Fibroblast of skin of left biceps (primary cell): ENCODE measurements at regions not wholly inside any gene's neighbourhood (a gene's known extent, or its start where the extent isn't known, plus 50 kb on each side); places are given as distances from the start of the nearest gene placed in this dataset.

Experiments used
- DNase-seq, 2 experiments: peaks; one replicate each; pipeline ENCODE4 v3.0.0-alpha.2; 2013; ENCODE audit warnings: low read depth in 2 of 2

GRCh38 chr16:65910291-65910690, 456.2 kb upstream of the CDH5 start:
- DNase-seq = no peak

DNA sequence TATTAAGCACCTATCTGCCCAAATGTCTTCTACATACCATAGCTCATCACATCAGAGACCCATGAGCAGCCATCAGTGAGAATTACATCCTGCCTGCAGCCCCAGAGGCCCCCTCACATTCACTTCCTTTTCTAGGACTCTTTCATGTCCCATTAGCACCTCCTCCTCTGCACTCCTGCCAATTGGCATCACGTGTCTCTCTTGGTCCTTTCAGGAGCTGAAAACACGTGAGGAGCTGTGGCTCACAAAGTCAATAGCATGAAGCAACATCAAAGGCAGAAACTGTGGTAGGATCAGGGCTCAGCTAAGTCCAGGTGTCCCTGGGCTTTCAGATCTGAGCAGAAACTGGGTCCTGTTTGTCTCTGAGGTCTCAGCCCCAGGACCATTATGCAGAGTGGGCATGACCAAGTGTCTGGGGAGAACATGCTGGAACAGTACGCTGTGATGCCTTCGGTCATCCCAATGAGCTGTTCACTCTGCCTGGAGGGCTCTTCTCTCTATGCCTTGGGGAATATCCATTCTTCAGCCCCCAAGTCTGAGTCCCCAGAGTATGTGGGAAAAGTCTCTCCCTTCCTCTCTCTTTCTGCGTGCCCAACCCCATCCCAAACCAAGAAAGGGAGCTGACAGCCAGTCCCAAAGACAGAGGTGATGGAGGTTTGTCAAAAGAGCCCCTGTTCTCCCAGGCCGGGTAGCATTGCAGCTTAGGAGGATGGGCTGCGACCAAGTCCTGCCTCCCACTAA, 457.0 kb upstream of the CDH5 start:
- no peak for DNase-seq

- DNase-seq = no peak
These were observed 457.9 kb upstream of the CDH5 start for GRCh38 chr16:65908568-65908967.

- no peak for DNase-seq
These were observed 461.2 kb upstream of the CDH5 start for GRCh38 chr16:65905331-65905730.

DNA sequence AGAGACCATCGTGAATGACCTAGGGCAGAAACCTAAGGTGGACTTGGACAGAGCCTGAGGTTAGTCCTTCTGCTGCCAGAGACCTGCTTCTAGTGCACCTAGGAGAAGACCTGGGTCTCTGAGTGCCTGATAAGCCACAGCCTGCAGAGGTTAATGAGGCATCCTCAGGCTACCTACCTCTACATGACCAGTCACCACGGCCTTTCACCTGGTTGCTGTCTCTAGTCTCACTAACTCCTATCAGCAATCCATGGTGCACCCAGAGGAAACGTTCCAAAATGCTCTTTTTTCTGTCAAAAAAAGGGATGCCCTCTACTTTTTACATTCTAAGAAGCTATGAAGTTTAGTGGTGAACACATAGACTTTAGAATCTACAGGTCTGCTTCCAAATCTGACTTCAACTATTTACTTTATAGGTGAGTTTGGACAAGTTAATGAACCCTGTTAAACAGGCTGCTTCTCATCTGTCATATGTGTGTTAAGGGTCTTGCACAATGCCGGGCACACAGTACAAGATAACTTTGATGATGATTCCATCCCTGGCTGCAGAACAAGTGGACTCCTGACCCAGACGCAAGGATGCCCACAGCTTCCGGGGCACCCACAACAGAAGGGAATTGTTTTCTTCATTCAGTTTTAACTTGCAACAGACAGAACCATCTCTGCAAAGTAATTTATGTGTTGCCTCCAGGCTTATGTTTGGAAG, 469.9 kb upstream of the CDH5 start:
- no peak for DNase-seq

DNA sequence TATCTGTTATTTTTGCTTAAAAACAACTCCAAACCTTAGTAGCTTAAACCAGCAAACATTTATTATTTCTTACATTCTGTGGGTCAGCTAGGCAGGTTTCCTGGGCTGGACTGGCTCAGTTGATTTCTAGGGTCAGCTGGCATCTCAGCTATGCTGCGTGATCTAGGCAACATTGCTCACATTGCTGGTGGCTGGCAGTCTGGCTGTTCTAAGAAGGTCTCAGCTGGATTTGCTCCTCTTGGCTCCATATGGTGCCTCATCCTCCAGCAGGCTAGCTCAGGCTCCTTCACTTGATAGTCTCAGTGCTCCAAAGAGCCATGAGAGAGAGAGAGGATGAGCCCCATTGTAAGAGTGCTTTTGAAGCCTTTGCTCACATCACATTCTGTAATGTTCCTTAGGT, 470.6 kb upstream of the CDH5 start:
- no peak for DNase-seq

DNA sequence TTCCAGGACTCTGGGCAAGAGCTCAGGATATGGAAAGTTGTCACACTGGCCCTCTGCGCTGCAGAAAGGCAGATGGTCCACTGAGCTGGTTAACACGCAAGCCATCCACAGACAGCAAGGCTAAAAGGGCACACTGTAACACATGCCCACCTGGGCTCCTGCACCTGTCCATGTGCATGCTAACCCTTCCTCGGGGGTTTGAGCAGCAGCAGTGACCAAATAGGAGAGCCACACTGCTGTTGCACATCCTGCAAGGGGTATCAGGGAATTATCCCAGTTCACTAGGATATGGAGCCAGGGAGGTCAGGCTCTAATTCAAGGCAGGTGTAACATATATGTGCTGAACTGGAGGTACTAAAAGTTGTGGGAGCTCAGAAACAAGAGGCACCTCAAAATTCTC, 471.0 kb upstream of the CDH5 start:
- no peak for DNase-seq

DNA sequence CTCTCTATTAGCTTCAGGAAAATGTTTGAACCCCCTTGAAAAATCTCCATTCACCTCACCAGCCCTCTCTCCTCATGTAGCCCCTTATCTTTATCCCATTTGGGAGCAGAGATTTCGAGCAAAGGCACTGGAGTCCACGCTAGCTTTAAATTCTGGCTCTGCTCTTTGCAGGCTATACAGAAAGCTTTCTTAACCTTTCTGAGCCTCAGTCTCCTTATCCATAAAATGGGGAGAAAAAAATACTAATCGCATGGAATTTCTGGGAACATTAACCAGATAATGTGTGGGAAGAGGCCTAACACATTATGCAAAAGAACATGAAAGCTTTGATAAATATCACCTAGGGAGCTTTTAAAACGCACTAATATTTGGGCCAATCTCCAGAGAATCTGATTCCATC, 476.3 kb upstream of the CDH5 start:
- no peak for DNase-seq

DNA sequence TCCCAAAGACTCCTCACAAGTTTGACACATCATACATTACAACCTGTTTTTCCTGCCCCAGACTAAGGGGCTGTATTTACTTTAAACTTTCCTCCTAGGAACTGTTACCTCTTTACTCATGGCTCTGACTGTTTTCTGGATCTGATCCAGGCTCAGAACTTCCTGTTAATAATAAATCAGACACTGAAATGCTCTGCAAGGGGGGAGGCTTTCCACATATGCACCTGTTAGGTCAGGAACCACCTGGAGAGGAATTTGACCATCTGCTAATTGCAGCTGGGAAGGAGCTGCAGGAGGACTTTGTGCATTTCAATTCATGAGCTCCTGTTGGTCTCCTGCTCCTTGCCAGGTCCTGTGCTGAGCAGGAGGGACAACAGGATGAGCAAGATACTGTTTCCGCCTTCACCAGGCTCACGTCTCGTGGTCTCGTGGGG, 476.9 kb upstream of the CDH5 start:
- DNase-seq = no peak

DNA sequence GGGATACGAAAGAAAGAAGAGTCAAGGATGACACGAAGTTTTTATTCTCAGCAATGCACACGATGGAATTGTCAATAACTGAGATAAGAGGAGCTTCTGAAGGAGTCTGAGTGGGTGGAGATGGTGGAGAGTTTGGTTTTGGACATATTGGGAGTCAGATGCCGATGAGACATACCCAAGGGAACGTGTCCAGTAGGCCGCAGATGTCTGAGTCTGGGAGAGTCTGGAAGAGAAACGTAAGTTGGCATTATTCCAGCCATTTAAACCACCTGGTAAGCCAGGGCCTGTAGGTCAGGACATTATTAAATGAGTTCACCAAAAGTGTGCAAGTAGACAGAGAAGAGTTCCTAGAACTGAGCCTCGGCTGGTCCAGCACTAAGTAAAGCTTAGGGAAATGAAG, 478.3 kb upstream of the CDH5 start:
- no peak for DNase-seq

- peak; percentile 25 to 33 for DNase-seq
These were observed 482.5 kb upstream of the CDH5 start for GRCh38 chr16:65884018-65884417.

DNA sequence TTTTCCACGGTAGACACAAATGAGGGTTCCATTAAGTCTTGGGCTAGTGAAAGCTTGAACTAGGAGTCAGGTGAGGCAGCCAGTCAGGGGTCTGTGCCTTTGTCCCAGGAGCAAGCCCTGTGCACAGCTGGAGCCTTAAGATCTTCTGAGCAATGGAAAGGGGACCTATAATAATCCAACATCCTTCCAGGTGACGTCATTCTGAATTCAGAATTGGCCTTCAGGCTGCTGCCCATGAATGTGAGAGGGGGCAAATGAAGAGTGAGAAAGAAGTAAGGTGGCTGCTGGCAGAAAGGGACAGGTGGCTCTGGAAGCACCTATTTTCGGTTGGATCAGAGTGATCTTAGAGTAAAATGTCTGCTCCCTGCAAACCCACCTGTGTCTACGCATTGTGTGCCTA, 488.1 kb upstream of the CDH5 start:
- no peak for DNase-seq

GRCh38 chr16:65876624-65877023, 489.9 kb upstream of the CDH5 start:
- no peak for DNase-seq

DNA sequence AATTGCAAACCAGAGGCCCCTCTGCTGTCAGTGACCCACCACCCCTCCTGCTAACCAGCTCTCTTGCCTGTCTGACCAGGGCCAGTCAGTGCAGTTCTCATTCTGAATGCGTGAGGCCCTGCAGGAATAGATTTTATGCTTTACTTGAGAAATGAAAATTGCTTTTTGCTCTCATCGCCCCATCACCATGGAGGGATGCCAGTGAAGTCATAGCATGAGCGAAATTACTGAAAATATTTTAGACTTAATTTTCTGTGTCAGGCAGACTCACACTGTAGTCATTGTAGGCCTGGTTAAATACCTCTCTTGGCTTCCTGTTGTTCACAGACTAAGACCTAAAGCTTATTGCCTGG, 490.5 kb upstream of the CDH5 start:
- no peak for DNase-seq

DNA sequence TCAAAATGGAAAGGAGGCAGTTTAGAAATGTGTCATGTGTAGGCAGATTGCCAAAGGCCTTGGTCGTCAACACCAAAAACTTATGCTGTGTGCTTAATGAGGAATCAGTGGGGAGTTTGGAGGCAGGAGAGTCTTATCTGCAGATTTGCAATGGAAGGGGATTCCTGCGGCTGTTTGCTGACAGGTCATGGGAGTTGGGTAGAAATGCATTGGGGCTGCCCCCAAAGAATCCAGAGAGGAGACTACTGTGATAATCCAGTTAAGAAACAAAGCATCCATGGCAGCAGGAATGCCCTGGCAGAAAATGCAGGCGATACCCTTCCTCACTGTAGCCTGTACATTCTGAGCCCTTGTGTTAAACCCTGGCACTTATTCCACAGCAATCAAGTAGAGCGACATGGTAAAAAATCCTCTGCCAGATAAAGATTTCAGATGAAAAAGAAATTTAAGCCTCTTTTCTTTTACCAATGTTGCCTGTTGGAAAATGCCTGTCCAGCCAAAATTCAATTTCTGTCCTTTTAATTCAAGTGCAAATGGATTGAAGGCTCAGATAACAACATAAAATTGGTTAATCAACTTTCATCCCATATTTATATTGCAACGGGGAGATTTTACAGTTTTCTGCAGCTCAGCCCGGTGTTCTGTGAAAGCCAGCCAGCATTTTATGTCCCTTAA, 491.0 kb upstream of the CDH5 start:
- DNase-seq = no peak

GRCh38 chr16:65869261-65869660, 497.2 kb upstream of the CDH5 start:
- DNase-seq = no peak

DNA sequence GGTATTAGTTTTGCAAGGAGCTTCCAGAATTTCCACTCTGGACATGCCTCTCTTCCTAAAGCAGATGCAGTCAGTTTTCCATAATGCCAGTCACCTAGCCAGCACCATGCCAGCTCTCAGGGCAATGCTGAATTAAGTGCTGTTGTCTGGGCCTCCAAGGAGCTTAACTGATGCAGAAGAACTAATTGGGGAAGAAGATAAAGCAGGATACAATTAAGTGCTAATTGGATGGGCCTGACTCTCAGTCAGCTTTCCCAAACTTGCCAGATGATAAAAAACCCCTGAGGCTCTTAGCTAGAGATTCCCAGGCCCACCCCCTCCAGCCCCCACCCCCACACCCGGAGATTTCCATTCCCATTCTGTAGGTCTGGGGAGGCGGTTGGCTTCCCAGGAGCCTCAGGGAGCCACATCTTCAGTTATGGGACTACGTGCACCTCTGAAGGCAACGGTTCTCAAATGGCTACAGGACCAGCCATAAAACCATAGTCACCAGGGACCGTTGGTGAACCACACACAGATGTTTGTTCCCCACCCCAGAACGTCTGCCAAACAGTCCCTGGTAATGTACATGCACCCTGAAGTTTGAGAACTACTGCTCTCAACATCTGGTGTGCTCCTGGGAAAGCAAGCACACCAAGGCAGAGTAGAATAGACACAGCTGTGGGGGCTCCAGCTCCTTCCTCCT, 499.1 kb upstream of the CDH5 start:
- DNase-seq = no peak

DNA sequence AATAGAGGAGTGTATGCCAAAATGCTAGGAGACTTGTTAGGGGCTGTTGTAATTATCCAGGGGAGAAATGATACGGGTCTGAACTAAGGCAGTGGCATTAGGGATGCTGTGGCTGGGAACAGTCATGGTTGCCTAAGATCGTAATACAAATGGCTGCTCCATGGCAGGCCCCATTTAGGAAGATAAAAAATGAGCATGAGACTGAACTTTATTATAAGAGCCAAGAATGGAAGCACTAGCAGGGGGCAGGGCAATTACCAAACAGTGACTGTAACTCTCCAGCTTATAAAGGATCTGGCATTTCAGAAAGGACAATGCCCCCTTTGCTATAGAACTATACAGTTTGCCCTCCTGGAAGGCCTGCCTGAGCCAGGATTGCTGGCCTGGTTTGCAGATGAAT, 503.3 kb upstream of the CDH5 start:
- DNase-seq = no peak

DNA sequence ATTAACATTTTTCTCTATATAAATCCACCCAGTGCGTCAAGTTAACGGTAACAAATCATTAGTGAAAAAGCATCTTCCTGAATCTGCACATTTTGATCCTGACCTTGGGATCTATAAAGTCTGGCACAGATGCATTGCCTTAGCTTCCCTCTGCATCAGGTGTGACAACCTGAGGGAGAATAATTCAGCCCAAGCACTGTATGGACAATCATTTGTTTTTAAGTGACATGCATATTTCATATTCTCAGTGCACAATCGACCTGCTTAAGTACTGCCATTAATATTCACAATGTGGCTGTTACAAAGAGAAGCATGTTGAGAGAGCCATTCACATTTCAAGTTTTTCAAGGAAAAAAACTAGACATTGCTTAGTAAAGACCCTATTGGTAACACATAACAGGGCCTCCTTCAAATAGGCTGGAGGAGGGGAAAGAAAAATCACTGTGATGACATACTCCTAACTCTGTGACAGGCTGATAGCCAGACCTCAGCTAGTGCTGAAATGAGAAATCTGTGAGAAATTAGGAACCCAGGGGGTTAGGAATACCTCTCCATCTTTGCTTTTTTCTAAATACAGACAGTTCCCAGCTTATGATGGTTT, 505.3 kb upstream of the CDH5 start:
- no peak for DNase-seq

- no peak for DNase-seq
These were observed 511.0 kb upstream of the CDH5 start for GRCh38 chr16:65855171-65856145.

DNA sequence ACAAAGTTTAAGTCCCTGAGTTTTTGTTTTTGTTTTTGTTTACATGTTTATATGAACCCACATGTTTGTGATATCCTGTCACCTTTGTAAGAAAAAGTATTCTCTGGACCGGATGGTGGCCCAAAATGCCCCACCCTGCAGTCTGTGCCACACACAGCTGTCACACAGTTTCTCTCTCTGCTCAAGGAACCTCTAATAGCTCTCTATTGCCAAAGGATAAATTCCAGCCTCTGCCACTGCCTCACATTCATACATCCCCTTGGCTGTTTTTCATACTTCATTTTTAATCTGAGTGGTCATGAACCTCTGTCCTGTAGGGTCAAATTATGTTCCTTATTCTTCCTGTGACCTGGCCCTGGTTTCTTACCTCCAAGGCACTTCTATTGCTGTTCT, 520.3 kb upstream of the CDH5 start:
- no peak for DNase-seq
